Astrocyte (in vitro differentiated cells and primary cell): ENCODE measurements at regions not wholly inside any gene's neighbourhood (a gene's known extent, or its start where the extent isn't known, plus 50 kb on each side); places are given as distances from the start of the nearest gene placed in this dataset.
A peak's percentile ranks its signal among the peaks of the same experiment; 100 is the strongest.

Source experiments
- DNase-seq: peaks from one replicate; pipeline ENCODE4 v3.0.0-alpha.2; 2010; ENCODE audit warnings: low read depth
- FAIRE-seq: peaks from 2 replicates; lab custom pipeline; 2011; peaks lifted over from hg19 to GRCh38; lab: Jason Lieb, UNC
- H2AFZ ChIP-seq: 2 replicates; pipeline ENCODE4 v1.6.0; 2012; ENCODE audit warnings: low read depth, low read length, inconsistent platforms
- H3K27ac ChIP-seq: 2 replicates; pipeline ENCODE4 v1.5.1; 2011; ENCODE audit warnings: low read depth, low read length, inconsistent platforms
- H3K27me3 ChIP-seq: 2 replicates; pipeline ENCODE4 v1.6.0; 2011; ENCODE audit warnings: low read length, inconsistent platforms; ENCODE audit not compliant: insufficient read depth
- H3K36me3 ChIP-seq: 2 replicates; pipeline ENCODE4 v1.5.1; 2011; ENCODE audit warnings: low read length, inconsistent platforms; ENCODE audit not compliant: insufficient read depth
- H3K4me1 ChIP-seq: 2 replicates; pipeline ENCODE4 v1.5.1; 2011; ENCODE audit warnings: low read length, inconsistent platforms; ENCODE audit not compliant: insufficient read depth
- H3K4me2 ChIP-seq: 2 replicates; pipeline ENCODE4 v1.6.0; 2012; ENCODE audit warnings: low read length, inconsistent platforms
- H3K4me3 ChIP-seq: 2 replicates; pipeline ENCODE4 v1.5.1; 2011; ENCODE audit warnings: low read depth, mild to moderate bottlenecking, low read length, inconsistent platforms; ENCODE audit not compliant: insufficient read depth
- H3K79me2 ChIP-seq: 2 replicates; pipeline ENCODE4 v1.6.0; 2012; ENCODE audit warnings: mild to moderate bottlenecking, low read length, inconsistent platforms; ENCODE audit not compliant: insufficient read depth
- H3K9ac ChIP-seq: 2 replicates; pipeline ENCODE4 v1.6.0; 2012; ENCODE audit warnings: mild to moderate bottlenecking, low read length, inconsistent platforms
- H3K9me3 ChIP-seq: 2 replicates; pipeline ENCODE4 v1.5.1; 2012; ENCODE audit warnings: low read depth, mild to moderate bottlenecking, low read length, inconsistent platforms; ENCODE audit not compliant: insufficient read depth
- H4K20me1 ChIP-seq: 2 replicates; pipeline ENCODE4 v1.6.0; 2012; ENCODE audit warnings: low read length, inconsistent platforms; ENCODE audit not compliant: insufficient read depth
- H3K27ac Mint-ChIP-seq: one replicate; pipeline ENCODE4 v1.8.0; 2021; ENCODE audit warnings: mild to moderate bottlenecking, mixed read lengths; ENCODE audit not compliant: unreplicated experiment
- H3K27me3 Mint-ChIP-seq: one replicate; pipeline ENCODE4 v1.8.0; 2021; ENCODE audit warnings: low read depth, mixed read lengths; ENCODE audit not compliant: unreplicated experiment
- H3K36me3 Mint-ChIP-seq: one replicate; pipeline ENCODE4 v1.8.0; 2021; ENCODE audit warnings: low read depth, mixed read lengths; ENCODE audit not compliant: unreplicated experiment
- H3K4me1 Mint-ChIP-seq: one replicate; pipeline ENCODE4 v1.8.0; 2021; ENCODE audit warnings: low read depth, mixed read lengths; ENCODE audit not compliant: unreplicated experiment
- H3K4me3 Mint-ChIP-seq: one replicate; pipeline ENCODE4 v1.8.0; 2021; ENCODE audit warnings: mild to moderate bottlenecking, moderate library complexity, mixed read lengths; ENCODE audit not compliant: unreplicated experiment
- H3K9me3 Mint-ChIP-seq: one replicate; pipeline ENCODE4 v1.8.0; 2021; ENCODE audit warnings: mild to moderate bottlenecking, mixed read lengths; ENCODE audit not compliant: unreplicated experiment
- CTCF ChIP-seq: IDR thresholded peaks from 2 replicates; pipeline ENCODE4 v1.5.1; 2011; ENCODE audit warnings: low read depth, mild to moderate bottlenecking, inconsistent platforms, low read length, moderate library complexity; ENCODE audit not compliant: insufficient read depth
- EZH2 ChIP-seq: IDR thresholded peaks from 2 replicates; pipeline ENCODE4 v1.6.1; 2012; ENCODE audit warnings: mild to moderate bottlenecking, low read length, inconsistent platforms; ENCODE audit not compliant: insufficient read depth

GRCh38 chr4:149891426-149891825 is 75.8 kb upstream of the IQCM start:
- H3K9me3 ChIP-seq, result no peaks in the 10 kb centered on the region
- no peaks in the 10 kb centered on the region for H3K36me3 ChIP-seq
- no peaks in the 10 kb centered on the region for H3K27me3 ChIP-seq
- DNase-seq (peak; percentile 57), FAIRE-seq (peak; percentile 59)
- Mint-ChIP-seq H3K36me3 (peaks cover 3% of the 10 kb centered on the region), H3K4me3 (no peak overlapping the region), H3K4me1 (peaks cover 26% of the 10 kb centered on the region), H3K27me3 (no peaks in the 10 kb centered on the region), H3K27ac (peak overlapping the region; percentile 86), H3K9me3 (peaks cover 8% of the 10 kb centered on the region)
- no peak overlapping the region for H2AFZ ChIP-seq
- H3K4me2 ChIP-seq, result no peak overlapping the region
- peaks cover 5% of the 10 kb centered on the region for H3K4me1 ChIP-seq
- H3K27ac ChIP-seq, result no peak overlapping the region
- no peaks in the 10 kb centered on the region for H3K79me2 ChIP-seq
- H3K4me3 ChIP-seq, result no peak overlapping the region
- TF ChIP-seq CTCF (no peak), EZH2 (no peak)
- no peaks in the 10 kb centered on the region for H4K20me1 ChIP-seq
- no peak overlapping the region for H3K9ac ChIP-seq

- H3K9me3 ChIP-seq, result no peaks in the 10 kb centered on the region
- Mint-ChIP-seq H3K36me3 (no peaks in the 10 kb centered on the region), H3K9me3 (peaks cover 2% of the 10 kb centered on the region), H3K4me1 (peaks cover 10% of the 10 kb centered on the region), H3K27ac (no peak overlapping the region), H3K27me3 (no peaks in the 10 kb centered on the region), H3K4me3 (no peak overlapping the region)
- no peaks in the 10 kb centered on the region for H3K4me1 ChIP-seq
- no peak overlapping the region for H2AFZ ChIP-seq
- TF ChIP-seq EZH2 (no peak), CTCF (peak; percentile 56)
- no peaks in the 10 kb centered on the region for H4K20me1 ChIP-seq
- H3K4me2 ChIP-seq, result no peak overlapping the region
- H3K36me3 ChIP-seq, result no peaks in the 10 kb centered on the region
- no peaks in the 10 kb centered on the region for H3K79me2 ChIP-seq
- FAIRE-seq (peak; percentile 76), DNase-seq (peak; percentile 31)
- H3K4me3 ChIP-seq, result no peak overlapping the region
- H3K27me3 ChIP-seq, result no peaks in the 10 kb centered on the region
- no peak overlapping the region for H3K9ac ChIP-seq
- H3K27ac ChIP-seq, result no peak overlapping the region
Measured at GRCh38 chr4:149896432-149896831, 80.8 kb upstream of the IQCM start.

GRCh38 chr4:149897783-149898182 is 82.1 kb upstream of the IQCM start:
- H2AFZ ChIP-seq, result no peak overlapping the region
- no peaks in the 10 kb centered on the region for H3K79me2 ChIP-seq
- Mint-ChIP-seq H3K9me3 (peaks cover 2% of the 10 kb centered on the region), H3K36me3 (no peaks in the 10 kb centered on the region), H3K4me1 (peaks cover 2% of the 10 kb centered on the region), H3K27ac (no peak overlapping the region), H3K4me3 (no peak overlapping the region), H3K27me3 (no peaks in the 10 kb centered on the region)
- H3K27me3 ChIP-seq, result no peaks in the 10 kb centered on the region
- H3K4me1 ChIP-seq, result no peaks in the 10 kb centered on the region
- no peak overlapping the region for H3K9ac ChIP-seq
- no peak overlapping the region for H3K27ac ChIP-seq
- no peaks in the 10 kb centered on the region for H3K36me3 ChIP-seq
- DNase-seq (no peak), FAIRE-seq (peak; percentile 69)
- no peaks in the 10 kb centered on the region for H3K9me3 ChIP-seq
- no peaks in the 10 kb centered on the region for H4K20me1 ChIP-seq
- no peak for TF ChIP-seq EZH2
- peak; percentile 23 for TF ChIP-seq CTCF
- H3K4me2 ChIP-seq, result no peak overlapping the region
- no peak overlapping the region for H3K4me3 ChIP-seq
